ENCODE measurements at regions not wholly inside any gene's neighbourhood (a gene's known extent, or its start where the extent isn't known, plus 50 kb on each side); places are given as distances from the start of the nearest gene placed in this dataset.

DNA sequence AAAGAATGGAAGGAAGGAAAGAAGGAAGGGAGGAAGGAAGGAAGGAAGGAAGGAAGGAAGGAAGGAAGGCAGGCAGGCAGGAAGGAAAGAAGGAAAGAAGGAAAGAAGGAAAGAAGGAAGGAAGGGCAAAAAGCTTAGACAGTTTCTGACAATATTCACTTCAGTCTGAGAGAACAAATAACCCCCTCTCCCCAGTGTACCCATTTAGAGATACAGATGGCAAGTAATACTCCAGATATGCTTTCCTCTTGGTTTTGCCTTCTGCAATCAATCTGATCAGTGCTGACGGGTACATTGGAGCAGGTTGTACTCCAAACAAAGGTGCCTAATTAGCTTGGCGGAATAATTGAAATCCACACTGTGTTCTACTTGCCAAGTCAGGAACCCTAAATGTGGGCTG lies 534.6 kb upstream of the TMEFF2 start:
- no peak for TF ChIP-seq EP300 (IDR thresholded peaks at IDR 0.05)
- TF ChIP-seq, protein P1, sequence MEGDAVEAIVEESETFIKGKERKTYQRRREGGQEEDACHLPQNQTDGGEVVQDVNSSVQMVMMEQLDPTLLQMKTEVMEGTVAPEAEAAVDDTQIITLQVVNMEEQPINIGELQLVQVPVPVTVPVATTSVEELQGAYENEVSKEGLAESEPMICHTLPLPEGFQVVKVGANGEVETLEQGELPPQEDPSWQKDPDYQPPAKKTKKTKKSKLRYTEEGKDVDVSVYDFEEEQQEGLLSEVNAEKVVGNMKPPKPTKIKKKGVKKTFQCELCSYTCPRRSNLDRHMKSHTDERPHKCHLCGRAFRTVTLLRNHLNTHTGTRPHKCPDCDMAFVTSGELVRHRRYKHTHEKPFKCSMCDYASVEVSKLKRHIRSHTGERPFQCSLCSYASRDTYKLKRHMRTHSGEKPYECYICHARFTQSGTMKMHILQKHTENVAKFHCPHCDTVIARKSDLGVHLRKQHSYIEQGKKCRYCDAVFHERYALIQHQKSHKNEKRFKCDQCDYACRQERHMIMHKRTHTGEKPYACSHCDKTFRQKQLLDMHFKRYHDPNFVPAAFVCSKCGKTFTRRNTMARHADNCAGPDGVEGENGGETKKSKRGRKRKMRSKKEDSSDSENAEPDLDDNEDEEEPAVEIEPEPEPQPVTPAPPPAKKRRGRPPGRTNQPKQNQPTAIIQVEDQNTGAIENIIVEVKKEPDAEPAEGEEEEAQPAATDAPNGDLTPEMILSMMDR (IDR thresholded peaks at IDR 0.05): no peak
- TF ChIP-seq POLR2A (IDR thresholded peaks at IDR 0.05): no peak
- no peak for TF ChIP-seq POLR2AphosphoS5 (IDR thresholded peaks at IDR 0.05)

Data from sigmoid colon (tissue), 4 donors.